GM15510 (cell line): ENCODE measurements at regions not wholly inside any gene's neighbourhood (a gene's known extent, or its start where the extent isn't known, plus 50 kb on each side); places are given as distances from the start of the nearest gene placed in this dataset.

Experiments
- POLR2A ChIP-seq: IDR thresholded peaks from 3 replicates; pipeline ENCODE4 v1.6.1; 2011; ENCODE audit warnings: borderline replicate concordance; ENCODE audit not compliant: insufficient read length; ENCODE audit errors: extremely low read depth

DNA sequence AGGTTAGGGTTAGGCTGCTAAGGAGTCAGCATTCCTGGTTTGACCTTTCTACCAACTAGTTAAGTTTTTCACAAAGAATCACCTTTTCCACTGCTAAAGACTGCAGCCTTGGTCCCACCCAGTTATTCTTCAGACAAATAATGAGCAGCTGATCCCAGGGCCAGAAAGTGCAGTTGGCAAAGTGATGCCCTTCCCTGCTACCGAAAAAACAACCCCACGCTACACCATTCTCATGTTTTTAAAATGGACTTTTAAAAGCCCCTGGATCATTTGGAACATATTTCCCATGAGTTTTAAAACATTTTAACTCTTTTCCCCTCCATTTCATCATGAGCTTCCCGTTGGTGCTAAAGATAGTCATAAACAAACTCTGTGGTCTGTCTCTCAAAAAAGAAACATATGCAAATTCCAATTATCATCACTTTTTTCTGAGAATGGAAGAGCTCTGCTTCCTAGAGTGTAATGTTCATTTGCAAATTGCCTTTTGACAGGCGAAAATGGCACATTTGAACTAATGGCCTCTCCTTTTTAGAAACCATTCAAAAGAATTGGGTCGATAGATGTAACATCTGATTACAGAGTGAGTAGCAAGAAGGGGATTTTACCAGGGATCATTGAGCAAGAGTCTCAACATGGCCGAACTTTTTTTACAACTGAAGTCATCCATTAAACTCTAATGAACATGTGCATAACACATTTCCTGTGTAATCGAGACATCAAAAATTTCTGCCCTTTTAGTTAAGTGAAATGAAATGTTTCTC is 129.3 kb upstream of the RAP1B start:
- TF ChIP-seq POLR2A: no peak

DNA sequence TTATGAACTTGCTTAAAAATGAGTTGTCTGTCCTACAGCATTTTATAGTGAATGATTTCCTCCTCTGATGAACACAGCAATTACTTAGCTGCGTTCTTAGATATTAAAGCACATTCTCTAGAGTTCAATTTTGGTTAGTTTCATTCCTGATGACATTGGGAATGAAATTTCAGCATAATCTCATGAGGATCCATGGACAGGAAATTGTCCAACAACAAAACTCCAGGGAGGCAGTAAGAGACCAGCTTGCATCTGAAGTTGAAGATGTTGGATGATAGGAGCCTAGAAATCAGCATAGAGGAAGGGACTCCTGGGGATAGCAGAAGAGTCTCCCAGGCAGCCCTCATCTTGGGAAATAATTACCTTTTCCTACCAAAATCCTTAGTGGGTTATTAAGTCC is 128.7 kb upstream of the RAP1B start:
- no peak for TF ChIP-seq POLR2A

GRCh38 chr12:68482660-68483059 is 128.0 kb upstream of the RAP1B start:
- no peak for TF ChIP-seq POLR2A

- TF ChIP-seq POLR2A: no peak
These were observed 126.9 kb upstream of the RAP1B start for GRCh38 chr12:68483592-68484383.

- TF ChIP-seq POLR2A: no peak
These were observed 122.9 kb upstream of the RAP1B start for GRCh38 chr12:68487721-68488309.

DNA sequence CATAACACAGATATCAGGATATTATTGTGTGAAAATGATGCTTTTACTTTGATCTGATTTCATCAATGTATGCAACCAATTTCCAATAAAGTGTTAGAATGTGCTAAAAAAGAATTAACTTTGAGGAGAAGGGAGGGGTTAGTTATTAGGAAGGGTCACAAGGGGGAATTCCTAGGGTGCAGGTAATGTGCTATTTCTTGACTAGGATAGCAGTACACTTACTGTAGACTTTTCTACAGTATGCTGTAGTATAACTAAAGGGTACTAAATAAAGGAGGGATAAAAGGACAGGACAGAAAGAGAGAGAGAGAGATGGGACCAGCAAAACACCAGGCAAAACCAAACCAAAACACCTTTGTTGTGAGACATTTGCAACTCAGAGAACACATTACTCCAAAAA is 121.4 kb upstream of the RAP1B start:
- TF ChIP-seq POLR2A: no peak

GRCh38 chr12:68490476-68490875 is 120.2 kb upstream of the RAP1B start:
- TF ChIP-seq POLR2A: no peak

- no peak for TF ChIP-seq POLR2A
These were observed 119.3 kb upstream of the RAP1B start for GRCh38 chr12:68491204-68491960.

DNA sequence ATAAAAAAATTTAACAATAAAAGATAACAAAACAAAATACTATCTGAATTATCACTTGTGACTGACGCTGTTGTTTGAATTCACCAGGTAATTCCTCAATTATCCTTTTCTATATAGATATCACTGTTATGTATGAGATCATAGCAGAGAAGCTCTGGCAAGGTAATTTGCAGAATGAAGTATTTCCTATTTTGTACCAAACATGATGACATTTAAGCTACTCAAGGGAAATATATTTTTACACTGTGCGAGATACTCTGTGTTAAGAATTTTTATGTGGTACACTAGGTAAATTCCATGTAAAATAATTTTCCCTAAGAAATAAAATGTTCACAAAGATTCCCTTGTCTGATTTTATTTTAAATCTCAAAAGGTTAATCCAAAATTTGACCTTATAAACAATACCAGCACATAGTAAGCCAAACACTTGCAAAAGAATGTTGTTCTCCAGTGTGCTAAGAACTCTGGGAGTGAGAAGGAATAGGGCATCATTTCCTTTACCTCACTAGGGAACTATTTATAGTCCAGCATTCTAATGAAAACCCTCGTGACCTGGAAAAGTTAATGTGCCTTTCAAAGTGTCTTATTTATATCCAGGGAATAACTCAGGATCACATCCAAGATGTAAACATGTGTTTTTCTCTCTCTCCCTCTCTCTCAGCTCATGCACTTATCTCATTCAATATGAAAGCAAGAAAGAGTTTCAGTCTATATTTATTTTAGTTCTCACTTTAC is 115.2 kb upstream of the RAP1B start:
- TF ChIP-seq POLR2A: no peak

DNA sequence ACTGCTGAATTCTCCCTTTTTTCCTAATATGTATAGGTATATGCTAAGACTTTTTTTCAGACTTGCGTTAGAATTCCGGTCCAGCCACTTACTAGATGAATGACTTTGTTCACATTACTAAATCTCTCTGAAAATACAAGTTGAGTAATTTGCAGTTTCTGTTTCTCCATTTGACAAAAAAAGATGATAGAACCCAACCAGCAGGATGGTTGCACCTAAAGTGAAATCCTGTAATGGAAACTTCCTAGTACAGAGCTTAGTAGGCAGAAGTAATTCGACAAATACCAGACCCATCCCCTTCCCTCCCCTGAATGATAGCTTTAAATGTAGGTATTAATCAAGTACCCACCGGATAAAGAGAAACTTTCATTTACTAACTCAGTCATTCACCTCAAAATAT is 113.6 kb upstream of the RAP1B start:
- no peak for TF ChIP-seq POLR2A

DNA sequence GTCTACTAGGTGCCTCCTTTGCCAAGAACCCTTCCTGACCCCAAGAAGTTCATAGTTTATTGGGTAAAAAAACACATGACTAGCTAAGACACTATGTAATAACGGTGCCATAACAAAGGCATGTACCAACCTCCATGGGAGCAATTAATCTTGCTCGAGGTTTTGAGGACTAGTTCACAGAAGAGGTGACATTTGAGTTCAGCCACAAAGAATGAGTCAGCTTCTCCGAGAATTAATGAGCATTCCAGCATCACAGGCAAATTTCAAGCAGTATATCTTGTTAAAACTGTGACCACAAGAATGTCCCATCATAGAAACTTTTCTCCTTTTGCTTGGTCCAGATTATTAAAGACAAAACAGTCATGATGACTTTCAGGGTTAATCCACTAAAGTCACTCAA is 113.0 kb upstream of the RAP1B start:
- no peak for TF ChIP-seq POLR2A

- no peak for TF ChIP-seq POLR2A
These were observed 112.0 kb upstream of the RAP1B start for GRCh38 chr12:68498736-68499135.

DNA sequence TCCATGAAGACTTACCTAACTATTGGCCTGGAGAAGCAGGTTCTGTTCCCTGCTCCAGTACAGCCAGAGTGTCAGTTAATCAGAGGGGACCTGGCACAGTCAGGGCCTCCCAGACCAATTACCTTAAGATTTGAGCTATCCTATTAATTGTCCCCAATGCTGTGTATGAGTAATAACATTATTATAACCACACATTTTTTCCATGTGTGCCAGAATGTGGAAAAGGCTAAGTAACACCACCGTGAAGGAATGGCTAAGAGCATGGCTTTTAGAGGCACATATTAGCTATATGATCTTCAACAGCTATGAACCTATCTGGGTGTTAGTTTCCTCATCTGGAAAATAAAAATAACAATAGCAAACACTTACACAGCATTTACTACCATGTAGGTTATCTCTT is 111.1 kb upstream of the RAP1B start:
- TF ChIP-seq POLR2A: no peak

DNA sequence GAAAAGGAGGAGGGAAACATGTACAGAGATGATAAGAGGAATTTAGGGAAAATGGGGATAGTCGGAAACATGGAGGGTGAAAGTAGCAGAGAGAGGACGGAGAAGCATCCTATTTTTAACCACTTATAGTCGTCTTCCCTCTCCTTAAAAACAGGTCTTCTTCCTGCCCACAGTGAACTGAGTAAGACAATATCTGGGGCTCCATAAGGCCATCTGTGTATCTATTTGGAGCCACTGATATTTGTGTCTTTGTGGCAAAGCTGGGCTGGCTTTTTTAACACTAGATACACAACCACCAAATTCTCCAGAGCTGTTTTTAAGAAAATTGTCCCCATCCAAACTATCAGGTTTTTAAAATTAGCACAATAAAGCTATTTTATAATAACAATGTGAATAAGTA is 109.5 kb upstream of the RAP1B start:
- no peak for TF ChIP-seq POLR2A
